AML-193 (cell line): ENCODE measurements at regions not wholly inside any gene's neighbourhood (a gene's known extent, or its start where the extent isn't known, plus 50 kb on each side); places are given as distances from the start of the nearest gene placed in this dataset.

ENCODE experiments used
- DNase-seq, 2 experiments: peaks; one replicate each; lab custom pipeline; 2025; lab: John Stamatoyannopoulos, UW

DNA sequence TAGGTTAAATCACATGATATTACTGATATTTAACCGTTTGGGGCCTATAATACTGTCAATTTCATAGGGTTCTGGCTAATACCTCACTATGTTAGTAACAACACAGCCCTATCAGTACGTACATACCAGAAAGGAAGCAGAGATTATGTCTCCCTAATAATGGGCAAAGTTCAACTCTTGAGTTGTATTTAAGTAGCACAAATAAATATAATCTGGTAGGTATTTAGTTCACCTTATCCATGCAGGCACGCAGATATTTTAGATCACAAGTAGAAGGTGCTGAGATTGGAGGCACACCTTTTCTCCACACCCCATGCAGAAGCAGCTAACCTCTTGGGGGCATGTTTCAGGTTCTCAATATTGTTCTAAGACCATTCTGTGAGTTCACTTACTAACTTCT lies 118.9 kb downstream of the IRS1 start:
- DNase-seq = no peak

DNA sequence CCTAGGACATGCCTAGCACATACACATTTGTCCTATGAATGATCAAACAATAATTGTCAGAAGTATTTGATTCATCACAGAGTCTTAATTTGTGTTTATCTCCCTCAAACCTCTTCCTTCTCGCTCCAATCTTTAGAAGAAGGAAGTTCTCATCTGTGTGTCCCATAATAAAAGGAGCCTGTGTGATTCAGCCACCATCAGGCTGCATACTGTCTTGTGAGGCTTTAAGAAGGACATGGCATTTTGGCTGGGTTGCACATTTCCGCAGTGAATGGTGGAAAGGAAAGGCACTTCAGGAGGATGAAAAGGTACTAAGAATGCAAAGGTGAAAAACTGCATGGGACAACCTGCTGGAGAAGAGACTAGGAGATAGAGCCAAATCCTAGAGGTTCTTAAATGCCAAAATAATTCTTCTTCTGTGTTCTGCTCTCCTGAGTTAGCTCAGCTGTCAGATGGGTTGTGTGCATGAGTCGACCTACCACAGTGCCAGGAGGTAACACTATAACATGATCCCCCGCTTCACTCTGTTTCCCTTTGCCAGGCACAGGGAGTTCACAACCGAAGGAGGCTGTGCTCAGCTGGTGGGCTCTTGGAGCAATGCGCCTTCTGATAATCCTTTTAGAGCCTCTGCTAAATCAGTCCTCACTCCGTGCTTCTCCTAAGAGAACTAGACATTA lies 120.1 kb downstream of the IRS1 start:
- no peak for DNase-seq

- DNase-seq = no peak
Observed at GRCh38 chr2:226678422-226678821, 121.2 kb downstream of the IRS1 start.

GRCh38 chr2:226677080-226677479 lies 122.5 kb downstream of the IRS1 start:
- no peak for DNase-seq

- no peak for DNase-seq
Observed at GRCh38 chr2:226676618-226677017, 123.0 kb downstream of the IRS1 start.

DNA sequence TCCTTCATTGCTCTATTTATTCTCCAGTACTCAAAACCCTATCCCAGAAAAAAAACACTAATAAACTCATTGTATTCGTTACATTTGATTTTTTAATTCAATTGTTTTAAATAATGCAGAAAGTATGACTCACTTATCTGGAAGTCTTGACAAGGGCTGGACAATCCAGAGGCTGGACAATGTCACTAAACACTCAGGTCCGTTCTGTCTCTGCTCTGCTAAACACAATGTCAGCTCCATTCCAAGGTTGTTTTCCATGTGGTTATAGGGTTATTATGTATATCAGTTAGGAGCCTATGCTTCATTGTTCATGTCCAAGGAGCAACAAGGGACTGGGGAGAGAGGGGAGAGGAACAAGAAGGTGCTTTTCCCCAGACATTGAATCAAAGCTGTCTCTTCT lies 125.5 kb downstream of the IRS1 start:
- no peak for DNase-seq

GRCh38 chr2:226673314-226673723 lies 126.3 kb downstream of the IRS1 start:
- DNase-seq = no peak

GRCh38 chr2:226671141-226671676 lies 128.4 kb downstream of the IRS1 start:
- DNase-seq = no peak

GRCh38 chr2:226669905-226670304 lies 129.7 kb downstream of the IRS1 start:
- no peak for DNase-seq

GRCh38 chr2:226669249-226669648 lies 130.4 kb downstream of the IRS1 start:
- DNase-seq = no peak

DNA sequence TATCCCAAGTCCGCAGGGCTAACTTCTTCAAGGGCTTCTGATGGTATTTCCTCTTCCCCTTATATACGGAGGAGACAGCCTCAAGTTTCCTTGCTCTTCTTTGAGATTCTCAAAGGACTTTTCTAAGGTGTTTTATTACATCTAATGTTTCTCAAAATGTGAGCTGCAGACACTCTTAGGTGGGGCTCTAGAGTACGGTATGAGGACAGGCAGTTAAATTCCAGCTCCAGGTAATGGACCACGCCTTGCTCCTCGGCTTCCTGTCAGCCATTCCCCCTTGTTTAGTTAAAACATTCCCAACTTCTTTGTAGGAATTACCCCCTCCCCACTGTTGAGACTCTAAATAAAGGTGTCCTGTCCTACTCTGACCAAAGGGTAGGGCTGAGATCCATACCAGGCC lies 131.9 kb downstream of the IRS1 start:
- DNase-seq = no peak

DNA sequence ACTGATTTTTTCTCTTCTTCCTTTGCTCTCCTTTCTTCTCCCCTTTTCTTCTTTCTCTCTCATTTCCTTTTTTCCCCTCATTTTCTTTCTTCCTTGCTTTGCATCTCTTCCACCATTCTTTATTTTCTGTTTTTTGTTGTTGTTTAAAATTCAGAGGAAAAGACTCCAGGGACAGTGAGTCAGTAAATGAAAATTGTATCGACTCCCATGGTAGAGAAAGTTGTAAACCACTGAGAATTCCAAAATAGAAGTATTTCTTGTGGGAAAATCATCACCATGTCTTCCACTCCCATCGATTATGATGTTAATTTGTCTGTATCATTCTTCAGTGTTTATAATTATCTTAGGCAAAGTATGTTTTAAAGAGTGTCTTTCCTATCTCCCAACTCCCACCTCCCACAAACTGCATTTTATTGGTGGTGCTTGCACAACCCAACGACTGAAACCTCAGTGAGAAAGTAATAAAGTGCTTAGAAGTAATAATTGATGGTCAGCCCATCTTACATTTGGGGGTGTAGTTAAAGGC lies 134.3 kb downstream of the IRS1 start:
- DNase-seq = no peak

DNA sequence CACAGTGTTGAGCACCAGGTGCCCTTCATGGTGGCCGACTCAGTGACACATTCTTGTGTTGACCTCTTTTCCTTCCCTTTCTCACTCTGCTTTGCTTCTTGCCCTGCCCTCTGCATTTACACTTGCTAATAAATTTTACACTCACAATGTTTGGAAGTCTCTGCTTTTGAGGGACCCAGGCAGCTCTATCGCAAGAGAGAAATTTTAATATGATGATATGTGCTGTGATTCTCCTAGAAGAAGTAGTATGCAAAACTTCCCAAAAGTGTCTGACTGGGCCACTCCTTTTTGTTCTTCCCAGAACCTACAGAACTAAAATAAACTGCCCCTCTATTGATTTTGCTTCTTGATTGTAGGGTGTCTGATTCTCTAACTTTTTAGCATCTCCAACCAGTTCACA lies 135.0 kb downstream of the IRS1 start:
- DNase-seq = no peak

DNA sequence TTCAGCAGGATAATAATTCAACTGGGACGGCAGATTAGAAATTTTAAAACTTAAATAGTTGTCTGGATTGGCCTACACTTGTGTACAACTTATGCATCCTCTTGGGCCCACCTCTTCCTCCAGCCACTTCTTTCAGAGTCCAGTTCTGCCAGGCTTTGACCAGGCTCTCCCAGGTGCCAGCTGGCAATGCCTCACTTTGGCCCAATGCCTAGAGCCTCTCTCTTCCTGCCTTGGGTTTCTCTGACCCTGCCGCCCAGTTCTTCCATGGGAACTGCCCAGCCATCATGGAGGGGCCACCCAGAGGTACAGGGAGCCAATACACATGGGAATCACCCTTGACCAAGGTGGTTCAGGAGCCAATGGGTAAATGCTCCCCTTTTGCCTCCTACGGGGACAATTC lies 135.5 kb downstream of the IRS1 start:
- DNase-seq = no peak

- DNase-seq = no peak
Observed at GRCh38 chr2:226661789-226662545, 137.7 kb downstream of the IRS1 start.

DNA sequence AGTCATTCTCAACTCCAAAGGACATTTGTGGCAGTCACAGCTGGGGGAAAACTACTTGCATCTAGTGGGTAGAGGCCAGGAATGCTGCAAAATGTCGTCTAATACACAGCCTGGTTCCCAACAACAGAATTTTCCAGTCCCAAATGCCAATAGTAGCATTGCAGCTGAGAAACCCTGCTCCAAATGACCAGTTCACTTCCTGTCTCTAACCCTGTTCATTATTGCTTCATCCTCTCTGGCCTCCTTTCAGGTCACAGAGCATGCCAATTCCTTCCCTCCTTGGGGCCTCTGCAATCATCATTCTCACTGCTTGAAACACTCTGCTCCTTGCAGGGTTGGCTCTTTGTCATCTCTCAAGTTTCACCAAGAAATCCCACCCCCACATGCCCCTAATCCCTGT lies 139.1 kb downstream of the IRS1 start:
- peak; percentile 64 to 72 for DNase-seq

GRCh38 chr2:226660124-226660523 lies 139.5 kb downstream of the IRS1 start:
- no peak for DNase-seq

DNA sequence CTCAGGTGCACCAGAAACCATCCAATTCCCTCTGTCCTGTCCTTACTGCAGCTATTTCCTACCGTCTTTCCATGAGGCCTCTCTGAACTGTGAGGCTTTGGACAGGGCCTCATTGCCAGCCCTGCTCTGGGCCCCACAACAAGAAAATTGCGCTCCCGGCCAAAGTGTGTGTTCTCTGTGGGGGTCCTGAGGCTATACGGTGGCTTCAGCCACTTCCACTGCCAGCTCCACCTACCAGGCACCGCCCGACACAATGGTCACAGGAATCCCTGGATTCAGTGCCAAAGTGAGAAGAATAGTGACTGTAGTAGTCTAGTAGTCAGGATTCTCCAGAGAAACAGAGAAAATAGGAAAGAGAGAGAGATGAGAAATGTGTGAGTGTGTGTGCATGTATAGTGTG lies 140.2 kb downstream of the IRS1 start:
- no peak for DNase-seq

GRCh38 chr2:226658555-226658954 lies 141.1 kb downstream of the IRS1 start:
- DNase-seq = no peak

- DNase-seq = no peak
Observed at GRCh38 chr2:226657340-226658053, 142.1 kb downstream of the IRS1 start.

DNA sequence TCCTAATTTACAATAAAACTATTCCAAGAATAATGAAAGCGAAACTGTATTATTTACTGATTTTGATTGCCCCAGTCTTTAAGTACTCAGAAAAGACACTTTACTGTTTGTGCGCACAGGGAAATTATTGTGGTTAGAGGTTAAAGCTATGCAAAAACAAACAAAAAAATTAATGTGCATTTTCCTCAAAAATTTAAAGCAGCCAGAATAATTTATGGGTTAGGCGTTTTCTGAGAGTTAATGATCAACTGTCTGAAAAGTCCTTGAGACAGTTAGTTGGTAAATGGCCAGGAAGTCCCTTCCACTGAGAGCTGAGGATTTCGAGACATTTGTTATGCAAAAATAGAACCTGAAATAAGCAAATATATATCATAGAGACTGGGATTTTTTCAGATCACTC lies 143.3 kb downstream of the IRS1 start:
- no peak for DNase-seq

DNA sequence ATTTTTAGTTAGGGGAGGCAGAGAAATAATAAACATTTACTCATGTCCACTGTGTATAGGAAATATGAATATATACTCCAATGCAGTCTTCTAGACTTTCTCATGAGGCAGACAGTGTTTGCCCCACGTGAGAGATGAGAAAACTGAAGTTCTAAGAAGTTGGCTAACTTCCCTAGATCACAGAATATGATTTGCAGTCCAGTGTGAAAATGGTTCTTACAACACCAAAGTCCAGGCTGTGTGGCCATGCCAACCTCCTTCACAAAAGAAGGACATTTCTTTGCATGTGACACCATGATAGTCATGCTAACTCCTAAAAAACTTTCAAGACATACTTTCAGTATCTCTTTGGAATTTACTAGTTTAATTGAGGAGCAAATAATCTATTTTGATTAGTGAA lies 143.7 kb downstream of the IRS1 start:
- DNase-seq = no peak
